OCI-LY1 (cell line): ENCODE measurements at regions not wholly inside any gene's neighbourhood (a gene's known extent, or its start where the extent isn't known, plus 50 kb on each side); places are given as distances from the start of the nearest gene placed in this dataset.

Experiments used
- H2AFZ ChIP-seq: fragments of 200-600 bp; sonication (generic), shearing (Covaris generic); 2 replicates; pipeline ENCODE4 v1.6.0; 2014; ENCODE audit warnings: antibody characterized with exemption, mild to moderate bottlenecking, low read length
- H3F3A ChIP-seq: fragments of 200-600 bp; sonication (generic), shearing (Covaris generic); 2 replicates; pipeline ENCODE4 v1.6.0; 2014; ENCODE audit warnings: mild to moderate bottlenecking, antibody characterized with exemption, low read length, moderate library complexity; ENCODE audit not compliant: insufficient read depth
- H3K27ac ChIP-seq: fragments of 200-600 bp; sonication (generic); 2 replicates; pipeline ENCODE4 v1.5.1; 2014; ENCODE audit warnings: low read length, mixed run types, mild to moderate bottlenecking, low read depth; ENCODE audit not compliant: poor library complexity, severe bottlenecking
- H3K27me3 ChIP-seq: fragments of 200-600 bp; sonication (generic); 2 replicates; pipeline ENCODE4 v1.6.0; 2014; ENCODE audit warnings: antibody characterized with exemption, mild to moderate bottlenecking, low read length, moderate library complexity; ENCODE audit not compliant: insufficient read depth
- H3K36me3 ChIP-seq: fragments of 200-600 bp; sonication (generic); 2 replicates; pipeline ENCODE4 v1.6.1; 2014; ENCODE audit warnings: mild to moderate bottlenecking, antibody characterized with exemption, low read length, moderate library complexity, mixed read lengths; ENCODE audit not compliant: insufficient read depth
- H3K4me1 ChIP-seq: fragments of 200-600 bp; sonication (generic); 2 replicates; pipeline ENCODE4 v1.5.1; 2014; ENCODE audit warnings: mild to moderate bottlenecking, low read length, moderate library complexity; ENCODE audit not compliant: insufficient read depth, severe bottlenecking
- H3K4me2 ChIP-seq: fragments of 200-600 bp; sonication (generic), shearing (Covaris generic); 2 replicates; pipeline ENCODE4 v1.6.1; 2014; ENCODE audit warnings: low read length
- H3K4me3 ChIP-seq: fragments of 200-600 bp; sonication (generic); 2 replicates; pipeline ENCODE4 v1.5.1; 2014; ENCODE audit warnings: low read length, low read depth, mild to moderate bottlenecking, mixed read lengths; ENCODE audit not compliant: poor library complexity, severe bottlenecking
- H3K79me2 ChIP-seq: fragments of 200-600 bp; shearing (Covaris generic); 2 replicates; pipeline ENCODE4 v1.6.1; 2016; ENCODE audit warnings: mixed run types, low read length, mixed read lengths; ENCODE audit not compliant: insufficient read depth
- H3K9ac ChIP-seq: fragments of 200-600 bp; sonication (generic), shearing (Covaris generic); 2 replicates; pipeline ENCODE4 v1.6.1; 2014; ENCODE audit warnings: mild to moderate bottlenecking, low read length, mixed read lengths
- H3K9me2 ChIP-seq: fragments of 200-600 bp; sonication (generic), shearing (Covaris generic); 2 replicates; pipeline ENCODE4 v1.6.1; 2014; ENCODE audit warnings: low read depth, mild to moderate bottlenecking, low read length, mixed read lengths
- H3K9me3 ChIP-seq: fragments of 200-600 bp; shearing (Covaris generic); 2 replicates; pipeline ENCODE4 v1.6.1; 2014; ENCODE audit warnings: low read length, mixed read lengths
- H4K20me1 ChIP-seq: fragments of 200-600 bp; sonication (generic), shearing (Covaris generic); 2 replicates; pipeline ENCODE4 v1.6.0; 2016; ENCODE audit warnings: mild to moderate bottlenecking, low read length; ENCODE audit not compliant: insufficient read depth
- EZH2 ChIP-seq: fragments of 200-600 bp; sonication (generic), shearing (Covaris generic); IDR thresholded peaks from 2 replicates; pipeline ENCODE4 v1.8.0; 2017; ENCODE audit warnings: borderline replicate concordance, mixed run types, mild to moderate bottlenecking, antibody characterized with exemption, low read length, moderate library complexity, mixed read lengths
- TF ChIP-seq, protein P1 (sequence below): fragments of 200-600 bp; sonication (generic), shearing (Covaris generic); IDR thresholded peaks from 2 replicates; pipeline ENCODE4 v1.5.1; 2017; ENCODE audit warnings: mild to moderate bottlenecking, antibody characterized with exemption, low read length, moderate library complexity, mixed read lengths

DNA sequence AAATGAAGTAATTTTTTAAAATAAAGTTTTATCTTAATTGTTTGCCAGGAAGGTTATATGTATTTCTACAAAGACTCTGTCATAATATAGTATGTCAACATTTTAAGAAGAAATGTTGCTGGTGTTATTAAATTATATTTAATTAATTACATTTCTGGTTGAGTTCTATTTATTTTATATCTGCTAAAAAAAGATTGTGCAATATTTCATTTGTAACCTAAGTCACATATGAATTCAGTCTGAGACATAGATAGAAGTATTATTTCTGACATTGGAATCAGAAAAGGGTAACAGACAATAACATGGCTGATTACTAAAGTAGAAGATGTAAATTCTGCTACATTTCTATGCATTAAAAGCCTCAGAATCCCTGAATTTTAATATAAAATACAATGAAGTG, 1985.1 kb downstream of the C4orf33 start:
- no peak overlapping the region for H3K4me3 ChIP-seq
- no peaks in the 10 kb centered on the region for H4K20me1 ChIP-seq
- H3K4me1 ChIP-seq = peaks cover 6% of the 10 kb centered on the region
- H3K9ac ChIP-seq = no peak overlapping the region
- H3K9me3 ChIP-seq = no peaks in the 10 kb centered on the region
- no peaks in the 10 kb centered on the region for H3K36me3 ChIP-seq
- no peak overlapping the region for H3K27ac ChIP-seq
- H3K79me2 ChIP-seq = no peaks in the 10 kb centered on the region
- TF ChIP-seq, protein P1, sequence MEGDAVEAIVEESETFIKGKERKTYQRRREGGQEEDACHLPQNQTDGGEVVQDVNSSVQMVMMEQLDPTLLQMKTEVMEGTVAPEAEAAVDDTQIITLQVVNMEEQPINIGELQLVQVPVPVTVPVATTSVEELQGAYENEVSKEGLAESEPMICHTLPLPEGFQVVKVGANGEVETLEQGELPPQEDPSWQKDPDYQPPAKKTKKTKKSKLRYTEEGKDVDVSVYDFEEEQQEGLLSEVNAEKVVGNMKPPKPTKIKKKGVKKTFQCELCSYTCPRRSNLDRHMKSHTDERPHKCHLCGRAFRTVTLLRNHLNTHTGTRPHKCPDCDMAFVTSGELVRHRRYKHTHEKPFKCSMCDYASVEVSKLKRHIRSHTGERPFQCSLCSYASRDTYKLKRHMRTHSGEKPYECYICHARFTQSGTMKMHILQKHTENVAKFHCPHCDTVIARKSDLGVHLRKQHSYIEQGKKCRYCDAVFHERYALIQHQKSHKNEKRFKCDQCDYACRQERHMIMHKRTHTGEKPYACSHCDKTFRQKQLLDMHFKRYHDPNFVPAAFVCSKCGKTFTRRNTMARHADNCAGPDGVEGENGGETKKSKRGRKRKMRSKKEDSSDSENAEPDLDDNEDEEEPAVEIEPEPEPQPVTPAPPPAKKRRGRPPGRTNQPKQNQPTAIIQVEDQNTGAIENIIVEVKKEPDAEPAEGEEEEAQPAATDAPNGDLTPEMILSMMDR = no peak
- no peak for TF ChIP-seq EZH2
- H3K4me2 ChIP-seq = no peak overlapping the region
- H3K27me3 ChIP-seq = no peaks in the 10 kb centered on the region
- no peaks in the 10 kb centered on the region for H3F3A ChIP-seq
- H3K9me2 ChIP-seq = no peaks in the 10 kb centered on the region
- no peak overlapping the region; the same call in 1 of the 2 replicates for H2AFZ ChIP-seq

DNA sequence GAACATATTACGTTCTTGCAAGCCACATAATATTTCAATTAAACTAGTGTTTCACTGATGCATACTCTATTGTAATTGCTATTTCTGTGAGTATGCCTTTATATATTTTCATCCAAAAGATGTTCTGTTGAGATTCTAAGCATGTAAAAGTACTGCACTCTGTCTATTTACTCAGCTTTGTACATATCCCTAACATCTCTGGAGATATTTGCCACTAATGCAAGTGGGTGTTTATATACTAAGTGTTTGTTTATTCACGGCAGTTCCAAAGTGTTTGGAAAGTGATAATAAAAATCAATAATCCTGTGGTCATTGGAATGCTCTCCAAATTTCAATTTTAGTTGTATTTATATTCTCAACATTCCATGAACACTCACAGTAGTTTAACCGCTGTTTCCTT, 1989.0 kb downstream of the C4orf33 start:
- Histone ChIP-seq H3K4me1 (peaks cover 6% of the 10 kb centered on the region), H3K9me2 (no peaks in the 10 kb centered on the region), H3K36me3 (no peaks in the 10 kb centered on the region), H3F3A (no peaks in the 10 kb centered on the region), H2AFZ (peak overlapping the region; percentile 68), H3K27ac (no peak overlapping the region), H3K4me3 (no peak overlapping the region), H4K20me1 (no peaks in the 10 kb centered on the region), H3K9ac (no peak overlapping the region), H3K79me2 (no peaks in the 10 kb centered on the region), H3K27me3 (no peaks in the 10 kb centered on the region), H3K4me2 (no peak overlapping the region), H3K9me3 (no peaks in the 10 kb centered on the region)
- no peak for TF ChIP-seq EZH2
- TF ChIP-seq, protein P1 = no peak

DNA sequence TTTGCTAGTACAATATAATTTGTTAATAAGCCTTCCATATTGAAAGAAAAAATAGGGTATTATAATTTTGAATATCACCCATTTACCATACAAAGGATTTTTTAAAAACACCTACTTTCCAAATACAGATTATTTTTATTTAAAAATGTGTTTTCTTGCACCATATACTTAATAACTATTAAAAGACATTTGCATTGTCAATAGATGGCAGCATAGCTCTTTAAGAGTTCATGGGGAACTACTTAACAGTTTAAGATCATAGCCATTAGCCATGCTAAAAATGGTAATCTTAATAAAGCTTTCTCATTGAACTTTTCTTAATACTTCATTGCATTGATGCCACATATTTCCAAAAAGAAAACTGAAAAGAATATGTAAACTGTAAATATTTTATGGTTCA, 1995.9 kb downstream of the C4orf33 start:
- Histone ChIP-seq H3K27ac (no peak overlapping the region), H3K9me3 (no peaks in the 10 kb centered on the region), H3K36me3 (no peaks in the 10 kb centered on the region), H3K27me3 (no peaks in the 10 kb centered on the region), H3K9me2 (no peaks in the 10 kb centered on the region), H3K4me1 (peaks cover 16% of the 10 kb centered on the region), H3K9ac (no peak overlapping the region), H3K79me2 (no peaks in the 10 kb centered on the region), H3K4me3 (no peak overlapping the region), H2AFZ (no peak overlapping the region), H3K4me2 (no peak overlapping the region), H4K20me1 (no peaks in the 10 kb centered on the region), H3F3A (no peaks in the 10 kb centered on the region)
- no peak for TF ChIP-seq EZH2
- TF ChIP-seq, protein P1 = peak; percentile 63
